Endothelial cell of umbilical vein (primary cell): ENCODE measurements at regions not wholly inside any gene's neighbourhood (a gene's known extent, or its start where the extent isn't known, plus 50 kb on each side); places are given as distances from the start of the nearest gene placed in this dataset.

Source experiments
- BruUV-seq: library from RNA; stranded (reverse); fragments of 400-500 nt; replicated peaks from 2 replicates; lab custom pipeline; 2021; lab: Mats Ljungman, UMichigan
- CTCF ChIA-PET: fragments of 300-600, 350-600 bp; sonication (Branson Sonifier 250); formaldehyde crosslinking; loops from one replicate; lab custom pipeline; 2021; ENCODE audit warnings: antibody characterized with exemption, inconsistent platforms; lab: Charles Lee
- POLR2A ChIA-PET: fragments of 300-600, 350-600 bp; sonication (Branson Sonifier 250); formaldehyde crosslinking; loops from one replicate; lab custom pipeline; 2021; ENCODE audit warnings: antibody characterized with exemption, inconsistent platforms; lab: Charles Lee
- DNase-seq: peaks from one replicate; pipeline ENCODE4 v3.0.0-alpha.2; 2011; ENCODE audit warnings: low read depth, low spot score
- FAIRE-seq: peaks from 2 replicates; lab custom pipeline; 2011; peaks lifted over from hg19 to GRCh38; lab: Jason Lieb, UNC
- H2AFZ ChIP-seq: 2 replicates; pipeline ENCODE4 v1.6.0; 2012; ENCODE audit warnings: low read depth, low read length, control low read depth, inconsistent platforms
- H3K27ac ChIP-seq: 2 replicates; pipeline ENCODE4 v1.5.1; 2011; ENCODE audit warnings: low read depth, mild to moderate bottlenecking, control low read depth, low read length, moderate library complexity; ENCODE audit not compliant: insufficient read depth
- H3K27me3 ChIP-seq, 2 experiments: 2 replicates each; pipeline versions ENCODE4 v1.6.0 to v1.6.1; 2011; ENCODE audit warnings: low read length in 2 of 2, mixed read lengths in 1 of 2; ENCODE audit not compliant: control insufficient read depth in 2 of 2, insufficient read depth in 2 of 2
- H3K36me3 ChIP-seq, 2 experiments: 2 replicates in 1 of 2; 3 replicates in 1 of 2; pipeline ENCODE4 v1.5.1; 2011; ENCODE audit warnings: low read length in 2 of 2, mild to moderate bottlenecking in 1 of 2, moderate library complexity in 1 of 2; ENCODE audit not compliant: control insufficient read depth in 2 of 2, insufficient read depth in 2 of 2; ENCODE audit errors: extremely low read depth in 1 of 2
- H3K4me1 ChIP-seq: 3 replicates; pipeline ENCODE4 v1.5.1; 2011; ENCODE audit warnings: mild to moderate bottlenecking, low read length; ENCODE audit not compliant: control insufficient read depth, insufficient read depth; ENCODE audit errors: extremely low read depth
- H3K4me2 ChIP-seq: 2 replicates; pipeline ENCODE4 v1.6.1; 2011; ENCODE audit warnings: low read length, control low read depth, mixed read lengths; ENCODE audit not compliant: insufficient read depth
- H3K4me3 ChIP-seq, 3 experiments: fragments of 200-600 bp in 1 of 3; sonication (generic), shearing (Covaris generic) in 1 of 3; replicated peaks in 1 of 3; 2 replicates each; pipeline ENCODE4 v1.5.1; 2011 to 2016; ENCODE audit warnings: control low read depth in 3 of 3, low read length in 3 of 3, mild to moderate bottlenecking in 2 of 3, inconsistent platforms in 1 of 3, low read depth in 1 of 3, moderate library complexity in 1 of 3; ENCODE audit not compliant: insufficient read depth in 1 of 3
- H3K79me2 ChIP-seq: 2 replicates; pipeline ENCODE4 v1.6.0; 2012; ENCODE audit warnings: low read length, inconsistent platforms; ENCODE audit not compliant: control insufficient read depth, insufficient read depth
- H3K9ac ChIP-seq: replicated peaks from 2 replicates; pipeline ENCODE3; 2011; ENCODE audit warnings: low read length, control low read depth; ENCODE audit not compliant: insufficient read depth; ENCODE audit errors: extremely low read depth
- H3K9me1 ChIP-seq: replicated peaks from 3 replicates; pipeline ENCODE4 v1.6.0; 2011; ENCODE audit warnings: mild to moderate bottlenecking, low read length; ENCODE audit not compliant: control insufficient read depth, insufficient read depth; ENCODE audit errors: extremely low read depth
- H3K9me3 ChIP-seq: replicated peaks from 2 replicates; pipeline ENCODE4 v1.5.1; 2012; ENCODE audit warnings: low read length, inconsistent platforms; ENCODE audit not compliant: control insufficient read depth, insufficient read depth
- H4K20me1 ChIP-seq: replicated peaks from 2 replicates; pipeline ENCODE3; 2011; ENCODE audit warnings: mild to moderate bottlenecking, low read length; ENCODE audit not compliant: control insufficient read depth, insufficient read depth; ENCODE audit errors: extremely low read depth
- EZH2 ChIP-seq: IDR thresholded peaks from 2 replicates; pipeline ENCODE4 v1.6.1; 2012; ENCODE audit warnings: borderline replicate concordance, low read depth, mild to moderate bottlenecking, moderate library complexity, low read length, inconsistent platforms; ENCODE audit not compliant: severe bottlenecking
- FOS ChIP-seq: IDR thresholded peaks from 2 replicates; pipeline ENCODE4 v1.6.1; 2011; ENCODE audit warnings: mild to moderate bottlenecking, low read length, moderate library complexity, borderline replicate concordance; ENCODE audit not compliant: insufficient read depth
- GATA2 ChIP-seq: IDR thresholded peaks from 2 replicates; pipeline ENCODE4 v1.7.0; 2011; ENCODE audit warnings: low read depth, mild to moderate bottlenecking, moderate library complexity, mixed read lengths, low read length; ENCODE audit not compliant: insufficient read length, insufficient read depth
- JUN ChIP-seq: IDR thresholded peaks from 2 replicates; pipeline ENCODE4 v1.6.1; 2011; ENCODE audit warnings: borderline replicate concordance, low read depth; ENCODE audit not compliant: insufficient read length, insufficient read depth
- MYC ChIP-seq: IDR thresholded peaks from one replicate; pipeline ENCODE4 v1.6.1; 2011; ENCODE audit warnings: mild to moderate bottlenecking, low read depth, low read length
- POLR2A ChIP-seq: IDR thresholded peaks from 2 replicates; pipeline ENCODE4 v1.6.1; 2012; ENCODE audit warnings: low read depth, mild to moderate bottlenecking, control low read depth, low read length
- POLR2AphosphoS5 ChIP-seq: IDR thresholded peaks from 2 replicates; pipeline ENCODE4 v1.6.1; 2012; ENCODE audit warnings: low read depth, mild to moderate bottlenecking, control low read depth, low read length, moderate library complexity; ENCODE audit not compliant: insufficient read depth
- dilution Hi-C: fragments of 300-500 bp; cut with MboI; formaldehyde crosslinking; loops from one replicate; pipeline ENCODE4 v1.15.0; 2019; ENCODE audit warnings: low sequenced_read_pairs; ENCODE audit not compliant: extremely low pct_ligation_motif_present
- intact Hi-C: fragments of 100-400 bp; cut with micrococcal nuclease; formaldehyde crosslinking; loops from one replicate; pipeline ENCODE4 v1.10.0; 2022
- TF ChIP-seq, protein P1 (sequence below), 2 donors: IDR thresholded peaks; 1 replicate in 1 of 2; 2 replicates in 1 of 2; pipeline ENCODE4 v1.5.1; 2011; ENCODE audit warnings: low read length in 2 of 2, mild to moderate bottlenecking in 2 of 2, moderate library complexity in 2 of 2, control low read depth in 1 of 2, inconsistent platforms in 1 of 2, low read depth in 1 of 2; ENCODE audit not compliant: insufficient read depth in 1 of 2; ENCODE audit errors: extremely low read depth in 1 of 2
- TF ChIP-seq, protein P2 (sequence below): IDR thresholded peaks from 2 replicates; pipeline ENCODE4 v1.6.1; 2011; ENCODE audit not compliant: insufficient read depth, insufficient read length

GRCh38 chr6:163759542-163759941, 345.0 kb downstream of the QKI start:
- H3K9ac ChIP-seq = no peak overlapping the region
- no peak overlapping the region for H2AFZ ChIP-seq
- H3K36me3 ChIP-seq = no peaks in the 10 kb centered on the region
- no peaks in the 10 kb centered on the region for H3K79me2 ChIP-seq
- TF ChIP-seq FOS = no peak
- TF ChIP-seq EZH2 = no peak
- TF ChIP-seq JUN = no peak
- TF ChIP-seq, protein P1, sequence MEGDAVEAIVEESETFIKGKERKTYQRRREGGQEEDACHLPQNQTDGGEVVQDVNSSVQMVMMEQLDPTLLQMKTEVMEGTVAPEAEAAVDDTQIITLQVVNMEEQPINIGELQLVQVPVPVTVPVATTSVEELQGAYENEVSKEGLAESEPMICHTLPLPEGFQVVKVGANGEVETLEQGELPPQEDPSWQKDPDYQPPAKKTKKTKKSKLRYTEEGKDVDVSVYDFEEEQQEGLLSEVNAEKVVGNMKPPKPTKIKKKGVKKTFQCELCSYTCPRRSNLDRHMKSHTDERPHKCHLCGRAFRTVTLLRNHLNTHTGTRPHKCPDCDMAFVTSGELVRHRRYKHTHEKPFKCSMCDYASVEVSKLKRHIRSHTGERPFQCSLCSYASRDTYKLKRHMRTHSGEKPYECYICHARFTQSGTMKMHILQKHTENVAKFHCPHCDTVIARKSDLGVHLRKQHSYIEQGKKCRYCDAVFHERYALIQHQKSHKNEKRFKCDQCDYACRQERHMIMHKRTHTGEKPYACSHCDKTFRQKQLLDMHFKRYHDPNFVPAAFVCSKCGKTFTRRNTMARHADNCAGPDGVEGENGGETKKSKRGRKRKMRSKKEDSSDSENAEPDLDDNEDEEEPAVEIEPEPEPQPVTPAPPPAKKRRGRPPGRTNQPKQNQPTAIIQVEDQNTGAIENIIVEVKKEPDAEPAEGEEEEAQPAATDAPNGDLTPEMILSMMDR (IDR thresholded peaks at IDR 0.05; ENCODE audit: extremely low read depth in 1 of 2, insufficient read depth in 1 of 2, low read depth in 1 of 2, low read length in 2 of 2) = no peak
- no peak for TF ChIP-seq GATA2
- TF ChIP-seq, protein P2, sequence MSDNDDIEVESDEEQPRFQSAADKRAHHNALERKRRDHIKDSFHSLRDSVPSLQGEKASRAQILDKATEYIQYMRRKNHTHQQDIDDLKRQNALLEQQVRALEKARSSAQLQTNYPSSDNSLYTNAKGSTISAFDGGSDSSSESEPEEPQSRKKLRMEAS = no peak
- TF ChIP-seq POLR2AphosphoS5 = no peak
- no peak for TF ChIP-seq POLR2A
- no peak for TF ChIP-seq MYC
- no TSS peak for BruUV-seq
- FAIRE-seq (no peak), DNase-seq (no peak)
- no peak overlapping the region for H3K27ac ChIP-seq
- no peaks in the 10 kb centered on the region for H3K27me3 ChIP-seq
- no peaks in the 10 kb centered on the region for H3K4me1 ChIP-seq
- no peaks in the 10 kb centered on the region for H4K20me1 ChIP-seq
- no peak overlapping the region for H3K4me2 ChIP-seq
- H3K9me1 ChIP-seq = no peaks in the 10 kb centered on the region
- ChIA-PET CTCF (no interaction called here), POLR2A (no interaction called here)
- no peak overlapping the region for H3K4me3 ChIP-seq
- dilution Hi-C loops = no loop called here
- intact Hi-C loops = no loop called here
- H3K9me3 ChIP-seq = no peaks in the 10 kb centered on the region
